ENCODE measurements at regions not wholly inside any gene's neighbourhood (a gene's known extent, or its start where the extent isn't known, plus 50 kb on each side); places are given as distances from the start of the nearest gene placed in this dataset.
A peak's percentile ranks its signal among the peaks of the same experiment; 100 is the strongest.

DNA sequence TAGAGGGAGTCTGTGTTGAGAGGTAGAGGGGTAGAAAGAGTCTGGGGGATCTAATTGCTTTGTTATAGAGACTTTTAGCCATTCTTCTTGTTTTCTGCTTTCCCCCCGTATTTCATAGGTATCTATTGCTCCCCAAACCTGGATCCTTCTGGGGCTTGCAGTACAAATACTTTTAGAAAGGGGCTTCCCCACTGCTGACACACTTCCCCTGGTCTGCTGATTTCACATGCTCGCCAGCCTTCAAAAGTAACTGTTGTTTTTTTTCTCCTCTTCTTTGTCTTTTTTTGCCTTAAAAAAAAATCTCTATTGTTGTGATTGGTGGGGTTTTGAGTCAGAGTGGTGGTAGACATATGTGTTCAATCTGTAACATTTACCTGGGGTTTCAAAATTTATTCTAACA, 300.6 kb upstream of the AZI2 start:
- no peak for DNase-seq

DNA sequence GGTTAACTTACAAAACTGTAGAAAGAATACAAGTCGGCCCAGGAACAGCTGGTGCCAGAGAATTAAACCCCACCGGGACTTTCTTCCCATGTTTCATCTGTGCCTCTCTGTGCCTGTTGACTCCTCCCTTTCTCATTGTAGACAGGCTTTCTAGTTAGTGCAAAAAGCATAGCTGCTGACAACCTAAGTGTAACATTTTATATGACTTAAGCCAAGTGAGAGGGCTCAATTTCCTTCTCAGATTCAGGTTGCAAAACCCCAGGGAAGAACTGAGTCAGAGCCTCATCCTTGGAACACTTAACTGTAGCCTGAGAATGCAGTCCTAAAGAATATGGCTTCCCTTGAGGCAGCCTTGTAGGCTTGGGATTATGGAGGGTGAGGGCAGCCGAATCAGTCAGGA, 302.5 kb upstream of the AZI2 start:
- DNase-seq, result no peak

DNA sequence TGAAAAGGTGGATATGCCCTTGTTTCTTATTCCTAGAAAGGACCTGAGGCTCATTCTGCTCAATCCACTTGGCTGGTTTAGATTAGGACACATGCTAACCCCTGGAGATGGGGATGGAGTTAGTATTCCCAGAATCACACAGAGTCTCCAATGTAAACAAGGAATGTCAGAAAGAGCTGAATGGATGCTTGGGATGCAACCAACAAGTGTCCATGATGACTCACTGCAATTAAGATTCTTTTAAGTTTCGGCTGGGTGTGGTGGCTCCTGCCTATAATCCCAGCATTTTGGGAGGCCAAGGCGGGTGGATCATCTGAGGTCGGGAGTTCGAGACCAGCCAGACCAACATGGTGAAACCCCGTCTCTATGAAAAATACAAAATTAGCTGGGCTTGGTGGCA, 315.5 kb upstream of the AZI2 start:
- no peak for DNase-seq

DNA sequence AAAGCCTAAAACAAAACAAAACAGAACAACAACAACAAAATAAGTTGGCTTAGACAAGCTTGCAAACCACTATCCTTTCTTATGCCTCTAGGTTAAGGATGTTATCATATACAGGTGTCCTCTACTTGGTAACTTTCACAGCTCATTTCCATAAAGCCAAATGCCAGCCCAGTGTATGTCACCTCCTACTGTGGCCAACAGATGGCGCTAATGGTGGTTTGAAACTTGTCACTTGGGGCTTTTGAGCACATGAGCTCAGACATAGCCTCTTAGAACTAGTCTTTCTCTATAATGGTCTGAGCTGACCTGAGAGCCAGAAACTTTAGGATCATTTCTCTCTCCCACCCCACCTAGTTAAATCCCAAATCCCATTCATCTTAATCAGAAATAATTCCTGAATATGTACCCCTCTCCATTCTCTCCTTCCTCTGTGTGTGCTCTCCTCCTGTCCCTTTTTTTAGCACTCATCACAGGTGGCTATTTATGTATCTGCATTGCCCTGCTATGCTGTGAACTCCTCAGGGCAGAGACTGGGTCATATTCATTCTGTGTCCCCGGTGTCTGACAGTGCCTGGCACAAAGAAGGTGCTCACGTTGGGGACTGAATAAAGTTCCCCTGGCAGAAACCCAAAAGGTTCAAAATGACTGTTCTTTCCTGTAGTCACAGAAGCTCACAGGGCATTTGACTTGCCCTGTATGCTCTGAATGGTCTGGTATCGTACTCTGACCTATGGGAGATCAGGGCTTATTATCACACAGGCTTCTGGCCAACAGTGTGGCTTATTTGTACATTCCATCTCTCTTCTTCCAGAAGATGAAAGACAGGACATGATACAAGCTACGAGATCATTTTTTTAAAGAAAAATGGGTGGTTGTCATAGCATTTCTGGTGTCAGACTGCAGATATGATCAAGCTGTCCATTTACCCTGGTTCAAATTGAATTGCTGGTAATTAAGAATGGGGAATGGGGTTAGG, 319.3 kb upstream of the AZI2 start:
- peak; percentile 0 for DNase-seq

DNA sequence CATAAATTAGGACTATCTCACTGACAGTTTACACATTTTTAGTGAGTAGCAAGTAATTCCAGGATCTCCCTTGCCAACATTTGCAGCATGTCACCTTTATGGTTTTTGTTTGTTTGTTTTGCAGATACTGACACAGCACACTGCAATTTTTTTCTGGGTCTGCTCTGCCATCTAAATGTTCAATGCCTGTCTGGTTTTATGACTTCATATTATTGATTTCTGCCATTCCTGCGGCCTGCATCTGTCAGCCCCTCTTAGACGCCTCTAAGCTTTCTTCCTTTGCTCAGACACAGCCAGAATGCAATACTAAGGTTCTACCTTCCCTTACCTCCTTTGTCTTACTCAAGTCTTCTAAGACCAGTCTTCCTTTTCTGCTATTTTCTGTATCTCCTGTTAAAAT, 321.2 kb upstream of the AZI2 start:
- no peak for DNase-seq

DNA sequence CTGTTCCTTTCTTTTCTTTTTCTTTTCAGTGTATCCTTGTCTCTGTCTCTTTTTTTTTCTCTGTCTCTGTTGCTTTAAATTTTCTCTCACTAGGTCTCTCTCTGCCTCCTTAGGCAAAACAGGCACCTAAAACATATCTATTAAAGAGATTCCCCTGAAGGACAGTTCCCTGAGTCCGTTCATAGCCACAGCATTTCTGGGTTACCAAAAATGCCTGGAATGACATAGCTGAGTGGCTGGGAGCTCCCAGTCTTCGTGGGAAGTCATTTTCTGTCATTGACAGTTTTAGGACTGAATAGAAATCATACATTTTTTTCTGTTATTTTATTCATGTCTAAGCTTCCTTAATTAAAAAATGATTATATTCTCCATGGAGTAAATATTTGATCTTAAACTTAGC, 323.8 kb upstream of the AZI2 start:
- no peak for DNase-seq

DNA sequence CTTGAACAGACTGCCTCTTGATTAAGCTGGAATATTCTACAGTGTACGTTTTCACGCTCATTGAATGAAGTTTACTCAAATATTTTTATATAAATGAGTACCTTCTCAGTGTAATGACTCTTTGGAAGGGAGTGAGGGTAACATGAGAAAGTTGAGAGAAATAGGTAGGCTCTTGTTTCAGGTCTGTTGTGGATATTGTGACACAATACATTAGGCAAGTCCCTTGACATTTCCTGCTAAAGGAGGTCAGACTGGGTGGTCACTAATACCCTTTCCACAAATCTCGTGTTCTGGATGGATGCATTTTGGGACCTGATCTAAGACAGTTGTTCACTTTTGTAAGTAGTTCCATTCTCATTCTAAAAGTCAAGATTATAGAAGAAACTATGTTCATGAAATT, 324.8 kb upstream of the AZI2 start:
- DNase-seq, result no peak

DNA sequence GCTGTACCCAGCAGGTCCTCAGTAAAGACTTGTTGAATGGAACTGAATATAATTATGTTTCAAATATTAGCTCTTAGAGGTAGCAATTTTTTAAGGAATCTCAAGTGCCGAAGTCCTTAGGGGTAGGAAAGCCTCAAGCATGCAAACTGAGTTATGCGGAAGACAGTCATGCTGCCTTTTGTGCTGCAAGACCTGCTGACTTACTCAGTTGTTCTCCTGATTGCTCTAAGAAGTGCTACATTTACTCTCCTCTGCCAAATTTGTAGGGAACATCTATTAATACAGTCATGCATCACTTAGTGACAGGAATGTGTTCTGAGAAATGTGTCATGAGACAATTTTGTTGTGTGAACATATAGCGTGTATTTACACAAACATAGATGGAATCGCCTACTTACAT, 325.6 kb upstream of the AZI2 start:
- no peak for DNase-seq

DNA sequence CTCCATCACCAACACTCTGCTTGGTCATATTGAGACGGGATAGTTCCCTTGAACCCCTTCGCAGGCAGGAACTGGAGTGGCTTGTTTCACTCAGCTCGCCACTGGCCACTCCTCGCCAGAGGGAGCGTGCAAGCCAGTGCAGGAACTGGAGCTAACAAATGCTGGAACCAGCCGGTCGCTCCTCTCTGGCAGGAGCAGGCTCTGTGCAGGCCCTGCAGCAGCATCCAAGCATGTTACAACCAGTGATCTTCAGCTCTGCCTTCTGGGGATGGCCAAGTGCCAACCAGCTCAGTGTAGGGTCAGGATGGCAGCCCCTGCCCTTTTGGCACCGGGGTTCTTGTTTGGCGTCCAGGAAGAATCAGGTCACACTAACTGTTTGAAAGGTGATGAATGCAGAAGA, 329.0 kb upstream of the AZI2 start:
- DNase-seq, result no peak

DNA sequence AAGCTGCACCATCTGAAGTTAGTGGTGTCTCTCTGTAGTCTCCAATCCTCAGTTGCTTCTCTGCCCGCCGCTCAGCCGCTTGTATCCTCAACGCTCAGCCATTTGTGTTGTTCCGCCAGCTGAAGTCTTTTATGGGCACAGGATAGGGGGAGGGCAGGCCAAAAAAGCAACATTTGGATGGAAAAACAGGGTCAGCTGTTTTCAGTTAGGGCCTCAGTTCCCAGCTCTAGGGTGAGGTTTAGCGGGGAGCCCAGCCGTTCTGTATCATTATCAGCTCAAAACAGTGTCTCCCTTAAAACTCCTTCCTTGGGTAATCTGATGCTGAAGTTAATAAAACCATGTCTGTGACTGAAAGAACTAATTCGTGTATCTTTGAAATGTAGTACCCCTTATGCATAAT, 329.5 kb upstream of the AZI2 start:
- no peak for DNase-seq

DNA sequence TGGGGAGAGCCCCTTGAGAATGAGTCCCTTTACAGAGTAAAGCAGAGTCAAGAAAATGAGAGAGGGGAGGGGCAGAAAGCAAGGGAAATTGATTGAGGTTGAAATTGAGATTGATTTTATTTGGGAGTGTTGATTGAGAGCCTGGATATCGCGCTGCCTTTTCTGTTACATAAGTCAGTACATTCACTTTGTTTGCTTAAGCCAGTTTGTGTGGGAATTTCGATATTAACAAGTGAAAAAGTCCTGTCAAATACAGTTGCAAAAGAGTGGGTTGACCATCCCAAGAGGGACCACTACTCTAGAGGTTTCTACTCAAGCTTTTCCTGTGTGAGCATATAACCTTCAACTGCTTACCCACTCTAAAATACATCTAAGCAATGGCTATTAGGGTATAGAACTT, 331.4 kb upstream of the AZI2 start:
- DNase-seq, result no peak

DNA sequence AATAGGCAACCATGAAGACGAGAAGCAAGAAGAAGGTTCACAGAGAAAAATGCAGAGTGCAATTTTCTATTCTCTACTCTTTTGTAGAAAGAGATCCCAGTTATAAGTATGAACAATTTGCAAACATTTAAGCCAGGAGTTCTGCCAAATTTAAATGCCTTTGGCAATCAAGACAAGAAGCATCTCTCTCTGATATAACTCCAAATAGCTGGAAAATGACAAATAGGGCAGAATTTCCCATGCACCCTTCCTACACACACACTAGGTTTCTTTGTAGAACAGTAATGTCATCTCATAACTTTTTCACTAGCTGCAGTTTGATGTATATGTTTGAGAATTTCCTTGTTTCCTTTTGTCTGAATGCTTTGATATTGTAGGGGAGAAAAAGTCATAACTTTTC, 333.5 kb upstream of the AZI2 start:
- no peak for DNase-seq

DNA sequence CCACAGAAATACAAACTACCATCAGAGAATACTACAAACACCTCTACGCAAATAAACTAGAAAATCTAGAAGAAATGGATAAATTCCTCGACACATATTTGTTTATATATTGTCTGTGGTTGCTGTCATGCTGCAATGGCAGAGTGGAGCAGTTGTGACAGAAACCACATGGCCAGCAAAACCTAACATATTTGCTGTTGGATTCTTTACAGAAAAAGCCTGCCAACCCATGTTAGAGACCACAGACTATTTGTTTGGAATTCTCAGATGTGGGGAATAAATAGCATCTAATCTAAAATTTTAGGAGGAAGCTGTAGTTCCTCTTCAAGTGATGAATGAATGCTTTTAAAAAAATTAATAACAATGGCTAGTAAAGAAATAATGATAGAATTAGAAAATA, 341.6 kb upstream of the AZI2 start:
- no peak for DNase-seq

DNA sequence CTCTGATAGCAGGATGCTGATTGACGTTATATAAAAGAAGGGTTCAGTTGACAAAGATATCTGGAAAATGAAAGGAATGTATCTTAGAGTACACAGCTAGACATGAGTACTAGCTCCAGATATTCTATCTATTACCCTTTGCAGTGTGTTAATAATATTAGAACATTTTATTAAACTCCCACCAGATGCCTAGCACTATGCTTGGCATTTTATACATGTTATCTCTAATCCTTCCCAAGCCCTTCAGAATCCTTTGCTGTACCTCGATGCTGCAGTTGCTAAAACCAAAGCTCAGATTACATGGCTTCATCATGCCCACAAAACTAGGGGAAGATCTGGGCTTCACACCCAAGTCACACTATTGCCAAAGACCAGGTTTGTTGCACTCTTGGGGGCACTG, 350.1 kb upstream of the AZI2 start:
- no peak for DNase-seq

DNA sequence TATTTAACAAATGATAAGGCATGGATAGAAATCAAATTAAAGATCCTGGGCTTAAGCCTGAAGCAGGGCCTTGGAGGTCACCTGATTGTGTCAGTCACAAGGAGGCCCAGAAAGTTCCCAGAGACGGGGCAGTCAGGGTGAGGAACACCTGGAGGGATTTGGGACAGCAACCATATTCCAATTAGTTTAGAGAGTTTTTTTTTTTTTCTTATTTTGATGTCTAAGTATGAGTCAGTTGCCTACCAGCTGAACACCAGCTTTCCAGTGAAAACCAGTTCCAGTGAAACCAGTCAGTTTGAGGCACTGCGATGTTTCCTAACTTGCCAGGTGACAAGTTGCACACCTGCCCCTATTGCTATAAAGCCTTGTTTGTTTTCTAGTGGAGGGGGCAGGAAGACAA, 350.7 kb upstream of the AZI2 start:
- DNase-seq, result no peak

DNA sequence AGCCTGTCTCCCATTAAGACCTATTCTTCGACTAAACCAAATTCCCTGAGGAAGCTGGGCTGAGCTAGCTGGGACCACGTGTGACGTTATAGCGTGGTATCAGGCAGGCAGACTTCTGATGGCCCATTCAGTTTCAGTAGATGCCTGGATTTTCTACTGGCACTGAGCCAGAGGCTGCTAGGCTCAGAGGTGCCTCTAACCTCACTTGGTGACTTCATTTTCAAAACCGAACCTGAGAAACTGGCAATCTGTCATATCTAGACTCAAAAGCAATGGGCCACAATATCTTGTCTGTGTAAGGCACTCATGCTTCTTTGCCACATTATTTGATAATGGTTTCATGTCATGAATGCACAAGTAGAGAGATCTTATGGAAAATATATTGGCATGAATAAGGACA, 352.1 kb upstream of the AZI2 start:
- DNase-seq, result no peak

DNA sequence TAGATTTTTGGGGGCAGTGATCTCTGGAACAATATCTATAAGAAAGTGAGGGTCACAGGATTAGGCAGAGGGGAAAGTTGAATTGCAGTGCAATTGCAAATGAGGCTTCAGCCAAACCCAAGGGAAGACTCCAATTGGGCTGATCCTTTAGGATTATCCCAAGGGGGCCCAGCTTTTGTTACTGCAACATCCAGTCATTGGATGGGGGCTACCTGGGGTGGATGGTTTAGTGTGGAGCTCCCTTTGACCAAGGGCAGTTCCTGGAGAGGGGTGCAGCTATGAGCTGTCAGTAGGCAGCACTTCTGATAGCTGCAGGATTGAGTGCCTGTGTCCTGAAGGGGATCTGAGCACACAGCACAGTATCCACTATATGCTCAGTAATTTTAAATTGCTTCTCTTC, 355.2 kb upstream of the AZI2 start:
- no peak for DNase-seq

DNA sequence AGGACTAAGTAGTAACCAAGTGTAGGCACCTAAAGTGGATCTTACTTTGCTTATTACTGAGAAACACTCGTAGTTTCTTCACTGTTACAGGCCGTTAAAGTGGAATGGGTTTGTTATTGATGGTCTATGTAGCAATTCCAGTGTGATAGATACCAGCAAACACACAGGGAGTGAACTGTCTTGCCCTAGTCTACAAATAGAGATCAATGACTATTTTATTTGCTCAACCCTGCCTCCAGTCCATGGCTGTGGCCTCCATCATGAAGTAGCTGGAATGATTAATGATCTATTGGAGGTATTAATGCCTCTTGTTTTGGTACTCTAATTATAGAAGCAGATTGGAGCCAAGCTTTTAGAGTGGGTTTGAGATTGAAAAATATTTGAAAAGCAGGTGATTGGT, 362.7 kb upstream of the AZI2 start:
- DNase-seq, result no peak

DNA sequence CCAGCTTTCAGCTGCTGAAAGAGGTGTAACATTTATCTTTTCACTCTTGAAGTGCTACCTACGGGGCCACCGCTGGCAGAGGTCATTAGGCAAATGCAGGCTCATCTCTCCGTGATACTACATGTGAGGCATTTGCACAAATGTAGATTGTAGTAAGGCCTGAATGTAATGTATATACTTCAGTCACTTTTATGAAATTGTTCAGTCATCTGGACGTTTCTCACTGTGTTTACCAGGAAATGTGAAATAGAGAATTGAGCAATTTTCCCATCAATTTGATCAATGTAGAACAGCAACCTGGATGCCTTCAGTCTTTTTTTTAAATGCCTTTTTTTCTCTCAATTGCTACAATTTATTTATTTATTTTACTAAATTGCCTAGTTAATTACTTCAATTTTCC, 368.3 kb upstream of the AZI2 start:
- no peak for DNase-seq

DNA sequence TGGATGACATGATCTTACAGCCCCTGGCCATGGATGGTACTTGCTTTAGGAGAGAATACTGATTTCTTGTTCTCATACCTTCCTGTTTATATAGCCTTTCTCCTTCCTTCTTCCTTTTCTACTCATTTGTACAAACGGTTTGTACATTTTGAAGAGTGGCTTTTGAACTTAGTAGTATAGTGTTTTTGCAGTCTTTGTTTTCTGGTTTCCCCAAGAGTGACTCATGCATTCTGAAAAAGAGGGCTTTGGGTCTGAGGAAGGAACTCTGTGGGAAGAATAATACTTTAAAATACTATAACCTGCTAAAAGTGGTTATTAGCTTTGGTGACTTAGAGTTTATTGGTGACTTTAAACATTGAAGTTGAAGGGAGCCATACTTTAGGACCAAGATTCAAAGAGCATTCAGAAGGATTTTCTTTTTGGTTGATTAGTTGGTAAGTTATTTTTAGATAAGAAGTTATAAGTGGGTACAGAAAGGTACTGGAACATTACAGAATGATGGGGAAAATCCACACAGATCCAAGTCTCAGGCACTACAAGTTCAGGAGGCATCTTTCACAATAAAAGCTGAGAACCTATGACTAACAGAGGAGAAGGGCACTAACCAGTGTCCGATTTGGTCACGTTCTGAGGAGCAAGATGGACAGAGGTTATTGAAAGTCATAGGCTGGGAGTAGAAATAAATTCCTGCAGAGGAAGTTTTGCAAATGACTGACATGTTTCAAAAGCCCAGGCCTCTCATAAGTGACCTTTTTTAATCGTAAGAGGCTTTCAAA, 369.6 kb upstream of the AZI2 start:
- DNase-seq, result no peak

DNA sequence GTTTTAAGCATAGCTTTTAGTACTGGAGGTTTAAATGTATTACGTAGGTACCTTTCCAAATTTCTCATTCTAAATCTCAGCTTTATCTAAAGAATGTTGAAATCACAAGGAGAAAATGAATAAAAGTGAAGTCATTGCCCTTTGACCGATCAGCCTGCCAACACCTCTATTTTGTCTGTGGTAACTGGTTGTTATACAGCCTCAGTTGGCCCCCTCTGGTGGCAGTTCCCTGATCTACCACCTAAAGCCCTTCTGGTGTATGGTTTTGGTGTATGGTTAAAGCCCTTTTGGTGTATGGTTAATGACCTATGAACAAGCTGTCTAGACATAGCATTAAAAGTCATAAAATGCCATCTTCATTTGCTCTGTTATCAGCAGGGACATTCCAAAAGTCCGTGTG, 378.2 kb upstream of the AZI2 start:
- no peak for DNase-seq

DNA sequence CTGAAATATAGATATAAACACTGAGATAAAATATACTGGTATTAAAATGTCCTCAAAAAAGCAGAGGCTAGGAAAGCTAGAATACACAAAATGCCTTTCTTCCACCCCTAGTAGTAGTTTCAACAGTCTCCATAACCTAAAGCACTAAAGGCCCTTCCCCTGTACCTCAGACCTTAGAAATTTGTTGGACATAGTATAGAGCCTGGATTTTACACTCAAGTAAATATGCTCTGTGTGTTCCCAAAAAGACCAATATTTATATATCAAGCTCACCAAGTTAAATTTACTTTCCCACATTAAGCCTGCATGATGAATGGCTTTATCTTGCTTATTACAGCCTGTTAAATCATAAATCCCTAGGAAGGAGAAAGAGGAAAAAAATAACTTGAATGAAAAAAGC, 378.7 kb upstream of the AZI2 start:
- DNase-seq, result no peak

DNA sequence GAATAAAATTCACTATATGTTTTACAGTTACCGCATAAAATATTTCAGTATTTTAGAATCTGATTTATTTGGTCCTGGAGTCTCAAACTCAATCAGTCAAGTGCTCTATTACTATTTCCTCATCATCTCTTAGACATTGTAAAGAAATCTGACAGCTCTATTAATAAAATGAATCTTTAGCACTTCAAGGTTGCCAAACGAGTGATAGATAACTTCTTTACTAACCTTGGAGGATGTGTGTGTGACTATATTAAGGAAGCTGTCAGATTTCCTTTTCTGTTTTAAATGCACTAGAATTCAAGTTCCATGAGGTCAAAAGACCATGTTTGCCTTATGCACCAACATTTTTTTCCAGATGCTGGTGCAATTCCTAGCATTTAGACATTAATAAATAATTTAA, 389.8 kb upstream of the AZI2 start:
- DNase-seq, result no peak

DNA sequence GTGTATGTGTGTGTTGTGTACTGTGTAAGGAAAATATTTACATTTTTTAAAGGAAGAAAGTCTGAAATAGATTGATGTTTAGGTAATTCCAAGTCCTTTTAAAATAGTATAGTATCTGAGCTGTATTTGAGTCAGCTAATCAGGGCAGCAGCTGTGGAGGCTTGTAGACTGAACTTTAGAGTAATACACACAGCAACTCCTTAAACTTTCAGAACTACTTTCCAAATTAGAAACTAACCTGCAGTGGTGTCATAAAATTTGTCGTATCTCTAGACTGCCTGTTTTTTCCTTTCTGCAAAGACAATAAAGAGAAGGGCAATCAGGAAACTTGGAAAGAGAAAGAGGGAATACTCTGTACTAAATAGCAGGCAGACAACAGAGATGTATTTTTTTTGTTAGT, 391.0 kb upstream of the AZI2 start:
- no peak for DNase-seq

DNA sequence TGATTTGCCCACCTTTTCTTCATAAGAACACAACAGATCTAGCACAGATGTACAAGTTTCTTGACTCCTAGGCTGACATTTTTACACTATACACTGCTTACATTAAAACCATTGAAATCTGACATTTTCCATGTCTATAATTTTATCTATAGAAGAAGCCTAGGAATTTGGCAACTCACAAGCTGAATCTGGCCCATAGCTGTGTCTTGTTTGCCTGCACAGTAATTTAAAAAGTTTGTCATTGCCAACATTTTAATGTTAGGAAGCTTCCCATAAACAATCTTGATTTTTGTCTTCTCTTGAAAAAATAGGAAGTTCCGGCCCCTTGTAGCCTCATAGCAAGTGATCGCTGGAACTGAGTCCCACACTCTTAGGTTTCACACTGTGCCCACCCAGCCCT, 394.6 kb upstream of the AZI2 start:
- no peak for DNase-seq
